Activated naive CD8-positive, alpha-beta T cell treated with anti-CD3 and anti-CD28 coated beads, Interleukin-2, amount 10 ng/mL, durations not matched to agents 7 days and 5 days (primary cell): ENCODE measurements at regions not wholly inside any gene's neighbourhood (a gene's known extent, or its start where the extent isn't known, plus 50 kb on each side); places are given as distances from the start of the nearest gene placed in this dataset.
"Not testable (repeated sequence)": the region's sequence is repeated elsewhere in the genome, so short reads cannot be mapped to it uniquely, and the experiment has no call there.

Experiments used
- ATAC-seq: fragments of 150-1000 bp; cut with Tn5 transposase; one replicate; pipeline ENCODE4 v1.10.0; 2021; ENCODE audit warnings: low read depth, moderate library complexity
- POLR2A ChIA-PET: fragments of 350-600 bp; sonication (Branson Sonifier 250); formaldehyde crosslinking; loops from one replicate; lab custom pipeline; 2021; ENCODE audit warnings: antibody characterized with exemption; lab: Charles Lee
- DNase-seq: peaks from one replicate; pipeline ENCODE4 v3.0.0; 2021
- H3K27ac Mint-ChIP-seq: one replicate; pipeline ENCODE4 v1.8.0; 2022; ENCODE audit warnings: mild to moderate bottlenecking, mixed read lengths
- H3K27me3 Mint-ChIP-seq: one replicate; pipeline ENCODE4 v1.8.0; 2022; ENCODE audit warnings: mild to moderate bottlenecking, moderate library complexity, mixed read lengths
- H3K36me3 Mint-ChIP-seq: one replicate; pipeline ENCODE4 v1.8.0; 2021; ENCODE audit warnings: mild to moderate bottlenecking, mixed read lengths
- H3K4me1 Mint-ChIP-seq: one replicate; pipeline ENCODE4 v1.8.0; 2021; ENCODE audit warnings: mixed read lengths
- H3K4me3 Mint-ChIP-seq: one replicate; pipeline ENCODE4 v1.8.0; 2022; ENCODE audit warnings: mild to moderate bottlenecking, moderate library complexity, mixed read lengths
- H3K9me3 Mint-ChIP-seq: one replicate; pipeline ENCODE4 v1.8.0; 2021; ENCODE audit warnings: mixed read lengths

DNA sequence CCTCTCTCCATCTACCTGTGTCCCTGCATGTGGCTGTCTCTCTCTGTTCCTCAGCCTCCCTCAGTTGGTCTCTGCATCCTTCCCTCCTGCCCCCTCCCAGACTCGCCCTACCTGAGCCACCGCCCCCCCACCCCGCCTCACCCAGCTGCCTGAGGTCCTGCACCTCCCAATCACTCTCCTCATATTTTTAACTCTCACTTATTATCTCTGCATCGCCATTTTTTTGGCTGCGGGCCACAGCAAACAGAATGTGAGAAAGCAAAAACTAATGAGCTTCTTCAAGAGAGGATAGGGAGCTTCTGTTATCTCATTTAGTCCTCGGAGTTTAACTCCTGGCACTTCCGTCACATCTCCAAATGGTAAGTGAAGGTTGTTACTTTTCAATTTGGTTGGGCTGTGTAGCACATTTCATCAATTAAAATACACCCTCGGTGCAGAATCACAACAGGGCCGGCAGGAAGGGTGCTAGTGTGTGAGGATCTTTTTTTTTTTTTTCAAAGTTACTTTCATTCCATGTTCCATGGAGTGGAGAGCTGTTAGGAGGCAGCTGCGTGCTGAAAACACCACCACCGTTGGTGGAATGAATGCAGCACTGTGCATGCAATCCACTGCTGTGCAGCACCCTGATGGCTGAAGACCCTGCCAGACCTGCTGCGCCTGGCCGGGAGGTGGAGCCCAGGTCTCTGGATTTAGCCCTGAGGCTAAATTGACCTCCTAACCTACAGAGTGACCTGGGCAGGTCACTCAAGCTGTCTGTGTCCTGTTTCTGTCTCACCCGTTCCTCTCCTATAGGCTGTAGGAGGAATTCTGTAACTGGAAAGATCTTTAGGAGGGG lies 157.2 kb upstream of the NFIA start:
- no peaks in the 10 kb centered on the region for H3K9me3 Mint-ChIP-seq
- no peak overlapping the region for H3K27ac Mint-ChIP-seq
- DNase-seq (no peak), ATAC-seq (no peak)
- H3K4me3 Mint-ChIP-seq = no peak overlapping the region
- no peaks in the 10 kb centered on the region for H3K27me3 Mint-ChIP-seq
- H3K36me3 Mint-ChIP-seq = no peaks in the 10 kb centered on the region
- POLR2A ChIA-PET = no interaction called here
- no peaks in the 10 kb centered on the region for H3K4me1 Mint-ChIP-seq

DNA sequence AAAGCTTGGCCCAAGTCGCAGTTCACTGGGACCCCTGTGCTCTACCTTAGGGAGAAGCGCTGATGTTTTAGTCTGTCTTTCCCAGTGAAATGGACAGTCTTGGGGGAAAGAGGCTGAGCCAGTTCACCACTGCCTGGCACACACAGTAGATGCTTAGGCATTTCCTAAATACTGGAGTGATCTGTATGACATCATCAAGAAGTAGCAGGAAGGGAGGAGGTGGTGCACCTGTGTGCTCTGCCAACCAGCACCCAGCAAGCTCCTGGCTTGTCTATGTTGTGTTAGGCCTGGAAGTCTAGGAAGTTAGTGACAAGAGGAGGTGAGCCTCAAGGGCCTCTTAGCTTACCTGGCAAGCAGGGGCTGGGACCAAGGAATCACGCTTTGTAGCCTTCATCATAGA lies 158.2 kb upstream of the NFIA start:
- no peaks in the 10 kb centered on the region for H3K9me3 Mint-ChIP-seq
- POLR2A ChIA-PET = no interaction called here
- no peaks in the 10 kb centered on the region for H3K36me3 Mint-ChIP-seq
- DNase-seq (no peak), ATAC-seq (no peak)
- H3K4me1 Mint-ChIP-seq = no peaks in the 10 kb centered on the region
- H3K27me3 Mint-ChIP-seq = peaks cover 2% of the 10 kb centered on the region
- H3K27ac Mint-ChIP-seq = no peak overlapping the region
- no peak overlapping the region for H3K4me3 Mint-ChIP-seq

DNA sequence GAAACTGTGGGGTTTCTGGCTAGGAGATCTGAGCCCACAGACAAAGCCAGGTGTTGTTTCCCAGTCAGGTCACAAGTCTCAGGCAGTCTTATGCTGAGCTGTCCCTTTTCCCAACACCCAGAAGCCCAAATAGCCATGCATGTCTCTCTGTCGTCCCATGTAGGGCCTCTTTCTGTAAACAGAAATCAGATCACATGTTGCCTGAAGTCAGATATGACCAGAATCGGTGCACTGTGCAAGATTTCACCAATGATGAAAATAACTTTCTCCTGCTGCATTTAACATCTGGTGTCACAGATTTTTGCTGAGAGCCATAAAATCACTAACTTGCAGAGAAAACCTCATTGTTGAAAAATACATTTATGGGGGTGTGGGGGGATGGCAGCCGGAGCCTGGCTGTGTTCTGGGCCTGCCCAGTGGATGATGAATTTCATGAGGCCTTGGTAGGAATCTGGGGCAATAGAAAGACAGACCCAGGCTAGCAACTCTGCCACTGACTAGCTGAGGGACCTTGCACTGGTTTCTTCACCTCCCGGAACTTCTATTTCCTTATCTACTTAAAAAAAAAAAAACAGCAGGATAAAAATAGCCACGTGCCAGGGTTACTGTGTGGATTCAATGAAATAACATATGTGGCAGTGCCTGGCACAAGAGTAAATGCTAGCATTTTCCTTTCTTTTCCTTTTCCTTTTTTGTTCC lies 158.8 kb upstream of the NFIA start:
- Mint-ChIP-seq H3K9me3 (no peaks in the 10 kb centered on the region), H3K36me3 (no peaks in the 10 kb centered on the region), H3K4me1 (no peaks in the 10 kb centered on the region), H3K27me3 (peaks cover 2% of the 10 kb centered on the region), H3K27ac (no peak overlapping the region), H3K4me3 (no peak overlapping the region)
- POLR2A ChIA-PET = no interaction called here
- no peak for ATAC-seq
- no peak for DNase-seq

- H3K27me3 Mint-ChIP-seq = peaks cover 4% of the 10 kb centered on the region
- no peak overlapping the region for H3K4me3 Mint-ChIP-seq
- H3K36me3 Mint-ChIP-seq = no peaks in the 10 kb centered on the region
- POLR2A ChIA-PET = no interaction called here
- H3K9me3 Mint-ChIP-seq = no peaks in the 10 kb centered on the region
- ATAC-seq = no peak
- no peak overlapping the region for H3K27ac Mint-ChIP-seq
- no peaks in the 10 kb centered on the region for H3K4me1 Mint-ChIP-seq
- no peak for DNase-seq
Observed at GRCh38 chr1:60922304-60922703, 160.1 kb upstream of the NFIA start.

DNA sequence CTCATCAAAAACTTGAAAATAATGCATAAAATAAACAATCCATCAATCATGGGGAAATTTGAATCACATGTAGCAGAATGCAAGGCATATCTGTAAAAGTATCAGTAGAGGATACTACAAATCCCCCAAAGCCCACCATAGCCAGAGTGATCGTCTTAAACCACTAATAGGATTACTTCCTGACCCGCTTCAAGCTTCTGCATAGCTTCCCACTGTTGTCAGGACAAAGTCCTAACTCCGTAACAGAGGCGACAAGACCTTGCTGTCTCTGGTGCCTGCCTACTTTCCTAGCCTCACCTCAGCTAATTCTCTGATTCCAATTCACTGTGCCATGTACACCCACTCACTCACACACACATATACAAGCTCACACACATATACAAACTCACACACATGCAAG lies 161.2 kb upstream of the NFIA start:
- Mint-ChIP-seq H3K27me3 (peaks cover 4% of the 10 kb centered on the region), H3K4me1 (no peaks in the 10 kb centered on the region), H3K27ac (no peak overlapping the region), H3K4me3 (no peak overlapping the region), H3K9me3 (no peaks in the 10 kb centered on the region), H3K36me3 (no peaks in the 10 kb centered on the region)
- POLR2A ChIA-PET = no interaction called here
- ATAC-seq = no peak
- no peak for DNase-seq

GRCh38 chr1:60920561-60920960 lies 161.8 kb upstream of the NFIA start:
- POLR2A ChIA-PET = no interaction called here
- DNase-seq (no peak), ATAC-seq (no peak)
- no peaks in the 10 kb centered on the region for H3K9me3 Mint-ChIP-seq
- peaks cover 6% of the 10 kb centered on the region for H3K27me3 Mint-ChIP-seq
- H3K36me3 Mint-ChIP-seq = no peaks in the 10 kb centered on the region
- no peaks in the 10 kb centered on the region for H3K4me1 Mint-ChIP-seq
- no peak overlapping the region for H3K4me3 Mint-ChIP-seq
- no peak overlapping the region for H3K27ac Mint-ChIP-seq

DNA sequence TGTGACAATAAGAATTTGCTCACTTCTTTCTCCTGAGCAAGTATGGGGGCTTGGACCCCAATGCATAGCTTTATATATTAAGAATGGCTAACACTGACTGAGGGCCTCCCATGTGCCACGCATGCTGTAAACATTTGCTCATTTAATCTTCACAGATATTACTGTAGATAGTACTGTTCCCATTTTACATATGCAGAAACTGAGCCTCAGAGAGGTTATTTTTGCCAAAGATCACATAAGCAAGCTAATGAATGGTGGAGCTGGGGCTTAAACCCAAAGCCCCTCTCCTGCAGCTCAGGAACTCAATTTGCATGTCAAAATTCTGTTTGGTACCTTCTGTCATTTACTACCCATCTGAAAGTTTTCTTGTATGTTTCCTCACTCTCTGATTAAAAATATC lies 163.5 kb upstream of the NFIA start:
- Mint-ChIP-seq H3K27ac (no peak overlapping the region), H3K36me3 (no peaks in the 10 kb centered on the region), H3K4me3 (no peak overlapping the region), H3K4me1 (no peaks in the 10 kb centered on the region), H3K27me3 (peaks cover 7% of the 10 kb centered on the region), H3K9me3 (no peaks in the 10 kb centered on the region)
- POLR2A ChIA-PET = no interaction called here
- DNase-seq = no peak
- no peak for ATAC-seq

GRCh38 chr1:60916906-60917305 lies 165.5 kb upstream of the NFIA start:
- Mint-ChIP-seq H3K27me3 (peaks cover 13% of the 10 kb centered on the region), H3K36me3 (no peaks in the 10 kb centered on the region), H3K4me1 (no peaks in the 10 kb centered on the region), H3K27ac (no peak overlapping the region), H3K4me3 (no peak overlapping the region), H3K9me3 (no peaks in the 10 kb centered on the region)
- ATAC-seq (no peak), DNase-seq (no peak)
- POLR2A ChIA-PET = no interaction called here

DNA sequence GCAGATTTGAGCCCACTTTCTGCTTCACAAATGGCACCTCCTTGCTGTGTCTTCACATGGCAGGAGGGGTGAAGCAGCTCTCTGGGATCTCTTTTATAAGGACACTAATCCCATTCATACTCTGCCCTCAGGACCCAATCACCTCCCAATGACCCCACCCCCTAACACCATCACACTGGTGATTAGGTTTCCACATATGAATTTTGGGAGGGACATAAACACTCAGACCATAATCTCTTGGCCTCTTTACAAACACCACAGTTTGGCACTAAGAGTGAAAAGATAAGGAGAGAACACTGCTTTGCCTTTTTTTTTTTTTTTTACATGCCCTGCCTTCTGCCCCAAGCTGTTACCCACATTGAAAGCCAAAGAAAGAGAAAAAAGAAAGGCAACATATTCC lies 166.2 kb upstream of the NFIA start:
- Mint-ChIP-seq H3K4me3 (no peak overlapping the region), H3K27me3 (peaks cover 13% of the 10 kb centered on the region), H3K27ac (no peak overlapping the region), H3K4me1 (no peaks in the 10 kb centered on the region), H3K9me3 (no peaks in the 10 kb centered on the region), H3K36me3 (no peaks in the 10 kb centered on the region)
- no peak for DNase-seq
- POLR2A ChIA-PET = no interaction called here
- no peak for ATAC-seq

DNA sequence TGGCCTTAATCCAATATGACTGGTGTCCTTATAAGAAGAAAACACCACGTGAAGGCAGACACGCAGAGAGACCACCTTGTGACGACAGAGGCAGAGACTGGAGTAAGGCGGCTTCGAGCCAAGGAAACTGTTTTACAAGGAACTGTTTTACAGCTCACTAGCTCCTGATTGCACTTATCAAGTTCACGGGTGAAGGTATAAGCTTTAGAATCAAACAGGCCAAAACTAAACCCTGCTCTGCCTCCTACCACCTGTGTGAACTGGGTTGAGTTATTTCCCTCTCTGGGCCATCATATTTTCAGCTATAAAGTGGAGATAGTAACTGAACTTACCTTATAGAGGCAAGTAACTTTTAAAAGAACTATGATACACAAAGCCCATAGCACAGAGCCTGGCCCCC lies 166.9 kb upstream of the NFIA start:
- no peak overlapping the region for H3K4me3 Mint-ChIP-seq
- peaks cover 13% of the 10 kb centered on the region for H3K27me3 Mint-ChIP-seq
- DNase-seq (no peak), ATAC-seq (no peak)
- POLR2A ChIA-PET = no interaction called here
- no peaks in the 10 kb centered on the region for H3K9me3 Mint-ChIP-seq
- H3K27ac Mint-ChIP-seq = no peak overlapping the region
- H3K36me3 Mint-ChIP-seq = no peaks in the 10 kb centered on the region
- H3K4me1 Mint-ChIP-seq = no peaks in the 10 kb centered on the region

GRCh38 chr1:60914982-60915381 lies 167.4 kb upstream of the NFIA start:
- no peaks in the 10 kb centered on the region for H3K9me3 Mint-ChIP-seq
- no peaks in the 10 kb centered on the region for H3K4me1 Mint-ChIP-seq
- H3K4me3 Mint-ChIP-seq = no peak overlapping the region
- no peak for DNase-seq
- POLR2A ChIA-PET = no interaction called here
- ATAC-seq = no peak
- peaks cover 13% of the 10 kb centered on the region for H3K27me3 Mint-ChIP-seq
- H3K27ac Mint-ChIP-seq = no peak overlapping the region
- no peaks in the 10 kb centered on the region for H3K36me3 Mint-ChIP-seq

DNA sequence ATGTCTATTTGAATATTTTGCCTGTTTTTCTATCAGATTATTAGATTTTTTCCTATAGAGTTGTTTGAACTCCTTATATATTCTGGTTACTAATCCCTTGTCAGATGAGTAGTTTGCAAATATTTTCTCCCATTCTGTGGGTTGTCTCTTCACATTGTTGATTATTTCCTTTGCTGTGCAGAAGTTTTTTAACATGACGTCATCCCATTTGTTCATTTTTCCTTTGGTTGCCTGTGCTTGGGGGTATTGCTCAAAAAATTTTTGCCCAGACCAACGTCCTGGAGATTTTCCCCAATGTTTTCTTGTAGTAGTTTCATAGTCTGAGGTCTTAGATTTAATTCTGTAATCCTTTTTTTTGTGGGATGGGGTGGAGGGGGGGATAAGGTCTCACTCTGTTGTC lies 168.7 kb upstream of the NFIA start:
- not testable (repeated sequence) for H3K4me1 Mint-ChIP-seq, H3K4me3 Mint-ChIP-seq

DNA sequence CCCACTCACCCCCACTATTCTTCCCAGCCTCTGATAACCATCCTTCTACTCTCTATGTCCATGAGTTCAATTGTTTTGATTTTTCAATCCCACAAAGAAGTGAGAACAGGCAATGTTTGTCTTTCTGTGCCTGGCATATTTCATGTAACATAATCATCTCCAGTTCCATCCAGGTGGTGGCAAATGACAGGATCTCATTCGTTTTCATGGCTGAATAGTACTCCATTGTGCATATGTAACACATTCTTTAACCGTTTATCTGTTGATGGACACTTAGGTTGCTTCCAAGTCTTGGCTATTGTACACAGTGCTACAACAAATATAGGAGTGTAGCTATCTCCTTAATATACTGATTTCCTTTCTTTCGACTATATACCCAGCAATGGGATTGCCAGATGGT lies 169.3 kb upstream of the NFIA start:
- no peaks in the 10 kb centered on the region for H3K4me1 Mint-ChIP-seq
- H3K4me3 Mint-ChIP-seq = no peak overlapping the region
- no peaks in the 10 kb centered on the region for H3K36me3 Mint-ChIP-seq
- ATAC-seq = no peak
- peaks cover 9% of the 10 kb centered on the region for H3K27me3 Mint-ChIP-seq
- POLR2A ChIA-PET = no interaction called here
- DNase-seq = no peak
- H3K27ac Mint-ChIP-seq = no peak overlapping the region
- no peaks in the 10 kb centered on the region for H3K9me3 Mint-ChIP-seq

More for the DNA sequence above, 168.7 kb upstream of the NFIA start:
- H3K9me3 Mint-ChIP-seq, H3K36me3 Mint-ChIP-seq, H3K27ac Mint-ChIP-seq, ATAC-seq, DNase-seq, POLR2A ChIA-PET: not testable (repeated sequence)
- H3K27me3 Mint-ChIP-seq = peaks cover 11% of the 10 kb centered on the region

- ATAC-seq (no peak), DNase-seq (no peak)
- Mint-ChIP-seq H3K36me3 (no peaks in the 10 kb centered on the region), H3K4me3 (no peak overlapping the region), H3K4me1 (no peaks in the 10 kb centered on the region), H3K27ac (no peak overlapping the region), H3K9me3 (no peaks in the 10 kb centered on the region), H3K27me3 (peaks cover 9% of the 10 kb centered on the region)
- POLR2A ChIA-PET = no interaction called here
Observed at GRCh38 chr1:60911966-60912697, 170.2 kb upstream of the NFIA start.
